ENCODE measurements at regions not wholly inside any gene's neighbourhood (a gene's known extent, or its start where the extent isn't known, plus 50 kb on each side); places are given as distances from the start of the nearest gene placed in this dataset.
"Not testable (repeated sequence)": the region's sequence is repeated elsewhere in the genome, so short reads cannot be mapped to it uniquely, and the experiment has no call there.

GRCh38 chr3:21952856-21953255, 201.8 kb upstream of the ZNF385D start:
- H3K36me3 ChIP-seq = no peaks in the 10 kb centered on the region

GRCh38 chr3:21954709-21955108, 203.7 kb upstream of the ZNF385D start:
- Histone ChIP-seq H3K27ac (replicated peaks) (no peak overlapping the region), H3K27me3 (ENCODE audit: low read depth) (no peaks in the 10 kb centered on the region), H3K4me1 (no peaks in the 10 kb centered on the region), H3K9me3 (replicated peaks) (no peaks in the 10 kb centered on the region), H3K36me3 (no peaks in the 10 kb centered on the region), H3K4me3 (no peak overlapping the region)
- DNase-seq = no peak
- intact Hi-C loops (cut with micrococcal nuclease) = no loop called here
- TF ChIP-seq CTCF (IDR thresholded peaks at IDR 0.05; ENCODE audit: borderline replicate concordance) = no peak

More at GRCh38 chr3:21952856-21953255, 201.8 kb upstream of the ZNF385D start:
- no peaks in the 10 kb centered on the region for H3K27me3 ChIP-seq (ENCODE audit: low read depth)
- no peaks in the 10 kb centered on the region for H3K4me1 ChIP-seq
- no peak overlapping the region for H3K4me3 ChIP-seq
- no peaks in the 10 kb centered on the region for H3K9me3 ChIP-seq (replicated peaks)
- no peak overlapping the region for H3K27ac ChIP-seq (replicated peaks)
- no peak for DNase-seq
- intact Hi-C loops (cut with micrococcal nuclease) = no loop called here
- no peak for TF ChIP-seq CTCF (IDR thresholded peaks at IDR 0.05; ENCODE audit: borderline replicate concordance)

GRCh38 chr3:21955406-21955805, 204.4 kb upstream of the ZNF385D start:
- intact Hi-C loops (cut with micrococcal nuclease) = no loop called here
- H3K4me1 ChIP-seq = no peaks in the 10 kb centered on the region
- H3K27ac ChIP-seq (replicated peaks) = no peak overlapping the region
- no peaks in the 10 kb centered on the region for H3K9me3 ChIP-seq (replicated peaks)
- no peak for TF ChIP-seq CTCF (IDR thresholded peaks at IDR 0.05; ENCODE audit: borderline replicate concordance)
- DNase-seq = no peak
- no peaks in the 10 kb centered on the region for H3K27me3 ChIP-seq (ENCODE audit: low read depth)
- no peak overlapping the region for H3K4me3 ChIP-seq
- no peaks in the 10 kb centered on the region for H3K36me3 ChIP-seq

GRCh38 chr3:21960033-21960432, 209.0 kb upstream of the ZNF385D start:
- Histone ChIP-seq H3K9me3 (replicated peaks) (no peaks in the 10 kb centered on the region), H3K36me3 (no peaks in the 10 kb centered on the region), H3K4me3 (no peak overlapping the region), H3K27ac (replicated peaks) (no peak overlapping the region), H3K4me1 (peaks cover 6% of the 10 kb centered on the region), H3K27me3 (ENCODE audit: low read depth) (no peaks in the 10 kb centered on the region)
- TF ChIP-seq CTCF (IDR thresholded peaks at IDR 0.05; ENCODE audit: borderline replicate concordance) = no peak
- intact Hi-C loops (cut with micrococcal nuclease) = no loop called here
- DNase-seq = no peak

- Histone ChIP-seq H3K36me3 (no peaks in the 10 kb centered on the region), H3K27ac (replicated peaks) (no peak overlapping the region), H3K4me3 (no peak overlapping the region), H3K9me3 (replicated peaks) (no peaks in the 10 kb centered on the region), H3K4me1 (peaks cover 6% of the 10 kb centered on the region), H3K27me3 (ENCODE audit: low read depth) (no peaks in the 10 kb centered on the region)
- no peak for TF ChIP-seq CTCF (IDR thresholded peaks at IDR 0.05; ENCODE audit: borderline replicate concordance)
- intact Hi-C loops (cut with micrococcal nuclease) = no loop called here
- no peak for DNase-seq
These were observed 211.4 kb upstream of the ZNF385D start for GRCh38 chr3:21962456-21962855.

- H3K36me3 ChIP-seq; DNase-seq; H3K27ac ChIP-seq (replicated peaks); intact Hi-C loops (cut with micrococcal nuclease); H3K27me3 ChIP-seq (ENCODE audit: low read depth); H3K4me3 ChIP-seq; H3K4me1 ChIP-seq: not testable (repeated sequence)
- peaks cover 13% of the 10 kb centered on the region for H3K9me3 ChIP-seq (replicated peaks)
These were observed 215.4 kb upstream of the ZNF385D start for GRCh38 chr3:21966457-21966856.

Data from left ventricle myocardium inferior (tissue), 1 donor.